Activated CD8-positive, alpha-beta memory T cell treated with anti-CD3 and anti-CD28 coated beads for 1 hour (primary cell): ENCODE measurements at regions not wholly inside any gene's neighbourhood (a gene's known extent, or its start where the extent isn't known, plus 50 kb on each side); places are given as distances from the start of the nearest gene placed in this dataset.
"Not testable (repeated sequence)": the region's sequence is repeated elsewhere in the genome, so short reads cannot be mapped to it uniquely, and the experiment has no call there.

ENCODE experiments used
- DNase-seq, 2 donors: peaks; one replicate each; pipeline ENCODE4 v3.0.0-alpha.2; 2020; ENCODE audit warnings: low read depth in 1 of 2; ENCODE audit errors: extremely low read depth in 1 of 2

GRCh38 chr5:168073991-168074800 is 217.2 kb upstream of the WWC1 start:
- DNase-seq, result no peak

- no peak for DNase-seq
Measured at GRCh38 chr5:168075387-168075786, 216.1 kb upstream of the WWC1 start.

- DNase-seq, result no peak
Measured at GRCh38 chr5:168076561-168076991, 214.9 kb upstream of the WWC1 start.

GRCh38 chr5:168085261-168086031 is 206.0 kb upstream of the WWC1 start:
- no peak for DNase-seq

DNA sequence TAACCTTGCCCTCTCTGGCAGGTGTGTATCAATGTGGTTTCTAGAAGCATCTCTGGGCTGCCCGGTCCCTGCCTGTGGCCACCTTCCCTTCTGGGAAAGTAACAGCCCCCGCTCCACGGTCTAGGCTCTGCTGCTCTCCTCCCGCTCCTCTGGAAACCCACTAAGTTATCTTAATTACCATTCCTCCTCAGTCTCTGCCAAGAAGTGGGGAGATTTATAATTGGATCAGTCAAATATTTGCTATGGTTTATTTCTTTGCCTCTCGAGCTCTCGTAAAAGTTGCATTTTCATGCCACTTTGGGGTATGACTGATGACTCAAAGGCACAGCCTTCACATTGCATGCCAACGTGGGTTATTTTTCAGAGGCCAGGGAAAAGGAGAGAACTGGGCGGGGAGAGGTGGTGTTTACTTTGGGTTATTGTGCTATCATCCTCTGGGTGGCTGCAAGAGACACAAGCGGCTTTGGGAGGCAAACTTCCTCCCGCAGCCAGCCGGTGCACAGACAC is 205.3 kb upstream of the WWC1 start:
- DNase-seq, result no peak

DNA sequence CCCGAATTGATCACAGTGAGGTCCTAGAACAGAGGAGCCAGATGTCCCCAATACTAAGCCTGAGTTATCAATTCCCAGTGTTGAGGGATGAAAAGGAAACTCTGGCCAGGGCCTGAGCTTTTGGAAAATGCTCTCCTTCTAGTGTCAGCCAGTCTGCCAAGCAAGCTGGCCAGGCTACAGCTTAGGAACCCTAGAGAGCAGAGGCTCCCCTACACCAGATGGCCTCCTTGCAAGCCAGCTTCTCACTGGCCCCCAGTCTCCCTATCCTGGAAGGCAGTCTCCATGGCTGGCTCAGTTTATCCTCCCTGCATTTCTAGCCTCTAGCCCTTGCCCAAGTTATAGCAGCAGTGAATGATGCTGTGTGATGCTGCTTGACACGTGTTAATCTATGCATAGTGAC is 204.7 kb upstream of the WWC1 start:
- DNase-seq, result no peak

- no peak for DNase-seq
Measured at GRCh38 chr5:168088410-168089173, 202.9 kb upstream of the WWC1 start.

DNA sequence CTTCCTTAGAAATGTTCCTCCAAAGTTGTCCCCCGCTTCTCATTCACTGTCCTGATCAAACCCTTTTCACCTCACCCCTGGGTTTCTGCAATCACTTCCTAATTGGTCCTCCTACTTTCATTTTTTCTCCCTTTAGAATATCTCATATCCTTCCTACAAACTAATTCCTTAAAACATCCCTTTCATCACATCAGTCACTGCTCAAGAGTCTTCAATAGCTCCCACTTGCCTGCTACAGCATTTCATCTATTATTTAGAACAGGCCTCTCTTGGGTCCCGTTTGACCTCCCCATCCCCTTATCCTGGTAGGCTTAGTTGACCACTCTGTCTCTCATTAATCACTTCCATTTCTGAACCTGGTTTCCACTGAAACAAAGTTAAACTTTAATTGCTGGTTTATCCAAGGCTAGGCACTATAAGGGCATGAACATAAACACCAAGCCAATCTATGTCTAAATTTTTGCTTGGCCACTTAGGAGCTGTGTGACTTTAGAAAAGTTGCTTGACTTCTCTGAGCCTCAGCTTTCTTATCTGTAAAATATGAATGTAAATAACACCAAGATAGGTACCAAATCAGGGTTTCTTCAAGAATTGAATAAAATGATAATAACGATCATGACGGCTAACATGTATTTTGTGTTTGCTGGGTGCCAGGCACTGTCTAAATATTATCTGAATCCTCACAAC is 202.1 kb upstream of the WWC1 start:
- DNase-seq, result no peak

GRCh38 chr5:168092209-168093185 is 198.9 kb upstream of the WWC1 start:
- DNase-seq, result no peak

DNA sequence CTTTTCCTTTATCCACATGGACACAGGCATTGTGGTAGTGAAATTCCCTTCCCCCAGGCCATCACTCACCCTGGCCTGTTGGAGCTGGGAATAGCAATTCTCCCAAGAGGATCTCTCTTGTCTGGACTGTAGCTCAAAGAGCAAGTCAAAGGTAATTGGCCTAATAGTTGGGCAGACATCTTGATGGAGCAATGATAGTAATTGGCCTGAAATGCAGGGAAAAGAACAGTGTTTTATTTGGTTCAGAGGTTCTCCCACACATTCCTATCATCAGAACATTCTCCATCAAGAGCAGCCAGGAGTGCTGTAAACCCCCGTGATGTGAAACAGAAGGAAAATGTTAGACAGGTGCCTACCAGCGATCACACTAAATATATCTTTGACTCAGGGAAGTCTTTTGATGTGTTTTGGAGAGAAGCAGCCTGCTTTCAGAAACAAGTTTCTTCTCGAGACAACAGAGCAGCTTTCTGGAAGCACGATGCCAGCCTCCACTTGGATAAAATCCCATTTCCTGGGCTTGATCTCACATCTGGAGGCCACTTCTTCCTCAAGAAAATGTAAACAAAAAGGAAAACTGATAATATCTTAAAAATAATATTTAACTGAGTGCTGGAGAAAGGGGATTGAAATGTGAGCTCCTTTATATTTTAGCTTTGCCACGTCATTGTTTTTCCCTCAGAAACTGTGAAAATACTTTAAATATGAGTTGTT is 198.1 kb upstream of the WWC1 start:
- no peak for DNase-seq

DNA sequence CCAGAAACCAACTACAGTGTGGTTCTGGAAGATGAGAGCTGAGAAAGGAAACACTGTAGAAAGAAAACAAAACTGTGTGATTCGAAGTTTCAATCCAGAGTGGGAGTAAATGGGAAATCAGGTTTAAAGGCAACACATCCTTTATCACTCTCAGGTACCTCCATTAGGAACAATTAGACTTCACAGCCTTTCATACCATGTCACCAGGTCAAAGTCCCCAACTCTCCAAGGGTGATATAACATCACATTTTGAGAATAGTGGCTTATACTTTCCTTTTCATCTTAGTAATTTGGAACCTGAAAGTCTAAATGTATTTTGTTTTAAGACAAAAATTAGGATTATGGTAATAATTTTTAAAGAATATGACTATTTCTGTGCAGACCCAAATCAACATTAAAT is 194.9 kb upstream of the WWC1 start:
- DNase-seq, result no peak

- no peak for DNase-seq
Measured at GRCh38 chr5:168097876-168098653, 193.4 kb upstream of the WWC1 start.

- DNase-seq, result no peak
Measured at GRCh38 chr5:168101352-168101751, 190.1 kb upstream of the WWC1 start.

GRCh38 chr5:168103018-168103417 is 188.4 kb upstream of the WWC1 start:
- DNase-seq, result not testable (repeated sequence)

- DNase-seq, result no peak
Measured at GRCh38 chr5:168104350-168104749, 187.1 kb upstream of the WWC1 start.

GRCh38 chr5:168104811-168105481 is 186.5 kb upstream of the WWC1 start:
- no peak for DNase-seq

DNA sequence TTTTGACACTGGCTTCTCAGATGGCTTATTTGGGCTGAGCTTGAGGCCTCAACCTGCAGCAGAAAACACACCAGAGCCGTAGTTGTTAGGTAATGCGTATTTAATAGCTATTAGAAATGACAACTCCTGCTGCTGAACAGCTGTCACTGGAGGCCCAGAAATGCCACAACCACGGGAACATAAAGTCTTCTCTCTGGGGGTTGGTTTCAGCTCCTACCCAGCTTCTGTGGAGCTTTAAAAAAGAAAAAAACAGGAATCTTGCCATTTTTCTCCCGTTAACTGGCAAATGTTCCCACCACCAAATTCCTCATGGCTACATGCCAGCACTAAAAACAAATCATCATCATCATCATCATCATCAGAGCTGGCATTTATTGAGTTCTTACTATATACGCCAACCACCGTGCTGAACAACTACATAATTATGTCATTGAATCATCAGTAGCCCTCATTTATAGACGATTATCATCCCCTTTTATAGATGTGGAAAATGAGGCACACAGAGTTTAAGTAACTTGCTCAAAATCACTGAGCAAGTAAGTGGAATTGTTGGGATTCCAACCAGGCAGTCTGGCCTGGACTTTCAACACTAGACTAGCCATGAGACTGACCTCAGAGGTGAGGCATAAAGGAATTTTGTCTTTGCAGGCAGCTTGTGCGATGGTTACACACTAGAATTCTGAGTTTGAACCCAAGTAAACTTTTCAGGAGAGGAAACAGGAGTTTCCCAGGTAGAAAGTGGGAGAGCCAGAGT is 185.3 kb upstream of the WWC1 start:
- no peak for DNase-seq
